ENCODE measurements at regions not wholly inside any gene's neighbourhood (a gene's known extent, or its start where the extent isn't known, plus 50 kb on each side); places are given as distances from the start of the nearest gene placed in this dataset.

GRCh38 chr7:12864470-12865046 is 177.1 kb downstream of the ARL4A start:
- TF ChIP-seq CTCF (conservative IDR thresholded peaks at IDR 0.05; ENCODE audit: low read depth, low read length) (no peak), EZH2 (IDR thresholded peaks at IDR 0.05; ENCODE audit: borderline replicate concordance, low read depth, low read length, poor library complexity, severe bottlenecking) (no peak)
